Left lung (tissue), 4 donors: ENCODE measurements at regions not wholly inside any gene's neighbourhood (a gene's known extent, or its start where the extent isn't known, plus 50 kb on each side); places are given as distances from the start of the nearest gene placed in this dataset.

ENCODE experiments used
- ATAC-seq: fragments of 200-7000 bp; cut with Tn5 transposase; one replicate; pipeline ENCODE4 v1.9.1; 2020; ENCODE audit warnings: moderate library complexity
- DNase-seq, 4 donors: peaks; one replicate each; pipeline ENCODE4 v3.0.0-alpha.2; 2013 to 2020
- H3K27ac ChIP-seq, 2 donors: fragments of 200-600 bp; sonication (generic) in 1 of 2; one replicate each; pipeline versions ENCODE4 v1.5.0 to v1.8.0; 2020 to 2021
- H3K27me3 ChIP-seq, 2 donors: fragments of 200-600 bp; sonication (generic) in 1 of 2; one replicate each; pipeline versions ENCODE4 v1.5.0 to v1.8.0; 2020 to 2021
- H3K36me3 ChIP-seq, 2 donors: fragments of 200-600 bp; sonication (generic) in 1 of 2; one replicate each; pipeline versions ENCODE4 v1.5.0 to v1.8.0; 2020 to 2021
- H3K4me1 ChIP-seq, 2 donors: fragments of 200-600 bp; one replicate each; pipeline ENCODE4 v1.8.0; 2021
- H3K4me3 ChIP-seq, 2 donors: fragments of 200-600 bp; sonication (generic) in 1 of 2; one replicate each; pipeline versions ENCODE4 v1.5.0 to v1.8.0; 2020 to 2021; ENCODE audit warnings: mild to moderate bottlenecking in 1 of 2
- H3K9me3 ChIP-seq, 2 donors: fragments of 200-600 bp; sonication (generic) in 1 of 2; one replicate each; pipeline versions ENCODE4 v1.5.0 to v1.8.0; 2020 to 2021
- CTCF ChIP-seq, 2 donors: fragments of 200-600 bp; sonication (generic) in 1 of 2; IDR thresholded peaks; one replicate each; pipeline versions ENCODE4 v1.5.0 to v1.8.0; 2021; ENCODE audit warnings: antibody characterized with exemption in 2 of 2
- intact Hi-C, 2 donors: fragments of 100-400 bp; cut with DNase I; formaldehyde crosslinking; loops; one replicate each; pipeline versions ENCODE4 v1.11.2 to v1.14.2; 2022
- donor health status: DM: no; HTN: yes; CAD: no.
- donor health status: DM: no; HTN: no; CAD: no.

GRCh38 chrX:46447384-46447783 lies 97.8 kb downstream of the ZNF674 start:
- Histone ChIP-seq H3K36me3 (peaks cover 0 to 6% of the 10 kb centered on the region in 2 donors), H3K4me3 (peak overlapping the region; percentile 42 to 52), H3K27ac (peak overlapping the region in 1 of 2 donors; percentile 75), H3K27me3 (no peaks in the 10 kb centered on the region), H3K9me3 (no peaks in the 10 kb centered on the region), H3K4me1 (no peaks in the 10 kb centered on the region)
- no peak for ATAC-seq
- no peak for TF ChIP-seq CTCF (IDR thresholded peaks at IDR 0.05)
- intact Hi-C loops, result no loop called here
- DNase-seq, result peak in 1 of 4 donors; percentile 2

- Histone ChIP-seq H3K4me3 (peak overlapping the region; percentile 42 to 52), H3K4me1 (no peaks in the 10 kb centered on the region), H3K27ac (peak overlapping the region; percentile 59 to 75), H3K27me3 (no peaks in the 10 kb centered on the region), H3K36me3 (peaks cover 0 to 6% of the 10 kb centered on the region in 2 donors), H3K9me3 (no peaks in the 10 kb centered on the region)
- ATAC-seq (peak; percentile 98), DNase-seq (peak; percentile 76 to 92 (median 89))
- no peak for TF ChIP-seq CTCF (IDR thresholded peaks at IDR 0.05)
- intact Hi-C loops, result no loop called here
These were observed 98.4 kb downstream of the ZNF674 start for GRCh38 chrX:46446727-46447378.

GRCh38 chrX:46444011-46444410 lies 101.2 kb downstream of the ZNF674 start:
- no peak for TF ChIP-seq CTCF (IDR thresholded peaks at IDR 0.05)
- H3K4me3 ChIP-seq, result no peak overlapping the region
- intact Hi-C loops, result no loop called here

GRCh38 chrX:46436744-46437143 lies 108.5 kb downstream of the ZNF674 start:
- ATAC-seq, result no peak
- Histone ChIP-seq H3K4me1 (no peaks in the 10 kb centered on the region), H3K27me3 (no peaks in the 10 kb centered on the region), H3K27ac (no peak overlapping the region), H3K9me3 (no peaks in the 10 kb centered on the region), H3K36me3 (no peaks in the 10 kb centered on the region), H3K4me3 (no peak overlapping the region)
- DNase-seq, result no peak
- no peak for TF ChIP-seq CTCF (IDR thresholded peaks at IDR 0.05)
- intact Hi-C loops, result no loop called here

More at GRCh38 chrX:46444011-46444410, 101.2 kb downstream of the ZNF674 start:
- Histone ChIP-seq H3K9me3 (no peaks in the 10 kb centered on the region), H3K27ac (no peak overlapping the region), H3K27me3 (no peaks in the 10 kb centered on the region), H3K36me3 (no peaks in the 10 kb centered on the region), H3K4me1 (no peaks in the 10 kb centered on the region)
- DNase-seq, result no peak
- no peak for ATAC-seq

- no peak for DNase-seq
These were observed 111.3 kb downstream of the ZNF674 start for GRCh38 chrX:46433892-46434291.

More at GRCh38 chrX:46433892-46434291, 111.3 kb downstream of the ZNF674 start:
- Histone ChIP-seq H3K27ac (no peak overlapping the region), H3K27me3 (peaks cover 0 to 7% of the 10 kb centered on the region in 2 donors), H3K4me3 (no peak overlapping the region), H3K36me3 (no peaks in the 10 kb centered on the region), H3K9me3 (no peaks in the 10 kb centered on the region), H3K4me1 (no peaks in the 10 kb centered on the region)
- no peak for ATAC-seq
- intact Hi-C loops, result no loop called here
- TF ChIP-seq CTCF (IDR thresholded peaks at IDR 0.05), result no peak
